ENCODE measurements at regions not wholly inside any gene's neighbourhood (a gene's known extent, or its start where the extent isn't known, plus 50 kb on each side); places are given as distances from the start of the nearest gene placed in this dataset.

DNA sequence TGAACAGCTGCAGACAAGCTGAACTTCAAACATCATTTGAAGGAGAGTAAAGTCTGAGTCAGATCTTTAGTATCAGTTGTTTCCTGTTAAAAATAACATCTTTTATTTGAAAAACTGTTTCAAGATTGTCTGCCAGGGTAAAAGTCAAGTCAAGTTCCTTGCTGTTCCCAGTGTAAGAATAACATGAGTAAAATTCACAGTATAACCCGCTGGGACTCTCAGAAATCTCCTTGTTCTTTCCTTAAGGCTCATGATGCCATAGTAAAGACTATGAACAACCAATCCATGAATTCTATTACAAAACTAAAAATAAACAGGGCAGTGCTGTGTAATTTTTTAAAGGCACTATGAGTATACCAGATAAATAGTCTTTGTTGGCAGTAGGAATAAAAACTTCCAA is 112.9 kb downstream of the IRS2 start:
- Histone ChIP-seq H3K23me2 (ENCODE audit: insufficient read length, low read depth, low read length, poor library complexity, severe bottlenecking) (no peaks in the 10 kb centered on the region), H2BK20ac (ENCODE audit: low read depth, low read length, poor library complexity, severe bottlenecking) (no peak overlapping the region), H2BK120ac (ENCODE audit: low read depth, low read length, poor library complexity, severe bottlenecking) (no peak overlapping the region), H3K79me2 (ENCODE audit: insufficient read depth, low read length) (no peaks in the 10 kb centered on the region), H4K8ac (replicated peaks; ENCODE audit: insufficient read length, low read depth, low read length) (no peak overlapping the region), H3K27ac (ENCODE audit: insufficient read length, low read depth, low read length) (no peak overlapping the region), H2BK15ac (ENCODE audit: low read depth, low read length) (no peak overlapping the region), H4K5ac (ENCODE audit: insufficient read length, low read depth, low read length) (no peak overlapping the region), H3K18ac (ENCODE audit: insufficient read length, low read depth, low read length) (no peak overlapping the region), H3K56ac (ENCODE audit: insufficient read length, low read depth, low read length) (no peak overlapping the region), H3K27me3 (ENCODE audit: insufficient read depth, low read length) (no peaks in the 10 kb centered on the region), H3K4me1 (ENCODE audit: insufficient read depth, low read length) (no peaks in the 10 kb centered on the region), H3K23ac (ENCODE audit: insufficient read length, low read depth, low read length) (no peak overlapping the region), H4K91ac (ENCODE audit: insufficient read length, low read depth, low read length) (no peak overlapping the region), H2AFZ (ENCODE audit: low read length) (no peak overlapping the region), H3K79me1 (ENCODE audit: insufficient read depth, low read depth, low read length, poor library complexity, severe bottlenecking) (no peaks in the 10 kb centered on the region), H2BK5ac (ENCODE audit: insufficient read length, low read length) (no peak overlapping the region), H4K20me1 (ENCODE audit: control insufficient read depth, insufficient read depth, insufficient read length) (no peaks in the 10 kb centered on the region), H3K14ac (ENCODE audit: insufficient read depth, low read length) (no peak overlapping the region), H3K4me2 (ENCODE audit: insufficient read depth, insufficient read length, low read length) (no peak overlapping the region), H2AK5ac (ENCODE audit: insufficient read length, low read length) (no peak overlapping the region), H3T11ph (ENCODE audit: low read length) (no peak overlapping the region), H3K9me3 (ENCODE audit: control insufficient read depth, low read depth, low read length) (no peaks in the 10 kb centered on the region), H2BK12ac (ENCODE audit: insufficient read length, low read depth, low read length) (no peak overlapping the region), H3K9ac (ENCODE audit: extremely low read depth, insufficient read length, low read length) (no peak overlapping the region), H3K4ac (ENCODE audit: low read depth, low read length) (no peak overlapping the region)
- H3K27me3 Mint-ChIP-seq (ENCODE audit: low read depth), result no peaks in the 10 kb centered on the region; the same call in 1 of the 2 replicates
- peaks cover 9 to 16% of the 10 kb centered on the region in 2 experiments for H3K4me1 Mint-ChIP-seq
- TF ChIP-seq, protein P1, sequence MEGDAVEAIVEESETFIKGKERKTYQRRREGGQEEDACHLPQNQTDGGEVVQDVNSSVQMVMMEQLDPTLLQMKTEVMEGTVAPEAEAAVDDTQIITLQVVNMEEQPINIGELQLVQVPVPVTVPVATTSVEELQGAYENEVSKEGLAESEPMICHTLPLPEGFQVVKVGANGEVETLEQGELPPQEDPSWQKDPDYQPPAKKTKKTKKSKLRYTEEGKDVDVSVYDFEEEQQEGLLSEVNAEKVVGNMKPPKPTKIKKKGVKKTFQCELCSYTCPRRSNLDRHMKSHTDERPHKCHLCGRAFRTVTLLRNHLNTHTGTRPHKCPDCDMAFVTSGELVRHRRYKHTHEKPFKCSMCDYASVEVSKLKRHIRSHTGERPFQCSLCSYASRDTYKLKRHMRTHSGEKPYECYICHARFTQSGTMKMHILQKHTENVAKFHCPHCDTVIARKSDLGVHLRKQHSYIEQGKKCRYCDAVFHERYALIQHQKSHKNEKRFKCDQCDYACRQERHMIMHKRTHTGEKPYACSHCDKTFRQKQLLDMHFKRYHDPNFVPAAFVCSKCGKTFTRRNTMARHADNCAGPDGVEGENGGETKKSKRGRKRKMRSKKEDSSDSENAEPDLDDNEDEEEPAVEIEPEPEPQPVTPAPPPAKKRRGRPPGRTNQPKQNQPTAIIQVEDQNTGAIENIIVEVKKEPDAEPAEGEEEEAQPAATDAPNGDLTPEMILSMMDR (conservative IDR thresholded peaks at IDR 0.05), result no peak
- no peak overlapping the region for H3K27ac Mint-ChIP-seq
- DNase-seq, result no peak
- no CpG with 5 or more reads among the region's 1 CpG for WGBS (ENCODE audit: extremely low coverage, insufficient read length, low lambda C conversion rate)
- H3K4me3 Mint-ChIP-seq, result no peak overlapping the region
- H3K36me3 Mint-ChIP-seq (ENCODE audit: insufficient read depth in 1 of 3, low read depth in 3 of 3), result no peaks in the 10 kb centered on the region
- H3K9me3 Mint-ChIP-seq, result no peaks in the 10 kb centered on the region

Data from H9 (cell line).